Adrenal gland (tissue), 9 donors: ENCODE measurements at regions not wholly inside any gene's neighbourhood (a gene's known extent, or its start where the extent isn't known, plus 50 kb on each side); places are given as distances from the start of the nearest gene placed in this dataset.

Experiments
- DNase-seq, 7 donors: peaks; one replicate each; pipeline ENCODE4 v3.0.0-alpha.2; 2019 to 2020
- H3K27ac ChIP-seq, 5 donors: fragments of 200-600 bp; sonication (generic) in 4 of 5; 1 replicate in 3 of 5; 2 replicates in 2 of 5; pipeline versions ENCODE4 v1.5.1 to v1.8.0; 2016 to 2020; ENCODE audit warnings: mild to moderate bottlenecking in 1 of 5
- H3K27me3 ChIP-seq: fragments of 200-600 bp; 2 replicates; pipeline ENCODE4 v1.8.0; 2021
- H3K36me3 ChIP-seq, 2 donors: fragments of 200-600 bp; replicated peaks in 1 of 2; 1 replicate in 1 of 2; 2 replicates in 1 of 2; pipeline versions ENCODE4 v1.5.1 to v1.8.0; 2018 to 2022
- H3K4me1 ChIP-seq, 2 donors: fragments of 200-600 bp; replicated peaks in 1 of 2; 1 replicate in 1 of 2; 2 replicates in 1 of 2; pipeline versions ENCODE4 v1.5.1 to v1.8.0; 2018 to 2021
- H3K4me3 ChIP-seq, 4 donors: fragments of 200-600 bp; sonication (generic) in 3 of 4; one replicate each; pipeline ENCODE4 v1.5.1; 2016 to 2018
- H3K9me3 ChIP-seq, 3 donors: fragments of 200-600 bp; sonication (generic) in 1 of 3; replicated peaks in 1 of 3; 1 replicate in 2 of 3; 2 replicates in 1 of 3; pipeline versions ENCODE4 v1.5.1 to v1.8.0; 2016 to 2021
- CTCF ChIP-seq, 6 experiments: fragments of 450-650 bp in 4 of 6; fragments of 200-600 bp in 2 of 6; sonication (generic) in 1 of 6; IDR thresholded peaks; 1 replicate in 5 of 6; 2 replicates in 1 of 6; pipeline versions ENCODE4 v1.5.1 to v1.8.0; 2016 to 2021; ENCODE audit warnings: antibody characterized with exemption in 6 of 6, mild to moderate bottlenecking in 2 of 6, moderate library complexity in 1 of 6
- POLR2A ChIP-seq, 2 donors: fragments of 450-650 bp; IDR thresholded peaks; one replicate each; pipeline ENCODE4 v1.6.1; 2017; ENCODE audit warnings: antibody characterized with exemption in 2 of 2, mild to moderate bottlenecking in 2 of 2, moderate library complexity in 1 of 2
- WGBS, 4 donors: extraction: QIAGEN DNeasy Blood & Tissue Kit in 2 of 4; methylation state at CpG; one replicate each; pipeline versions ENCODE4 v1.1.5 to v1.1.7; 2013 to 2017; 5-methylcytosine and 5-hydroxymethylcytosine counted together
- intact Hi-C, 2 donors: fragments of 100-400 bp; cut with DNase I; formaldehyde crosslinking; loops; one replicate each; pipeline versions ENCODE4 v1.14.1 to v1.15.0; 2022 to 2023
- donor health status: healthy with polysubstance abuse.
- donor health status: Bipolar disorder and iron deficiency.
- donor health status: DM: yes; HTN: yes; CAD: no.
- donor health status: DM: no; HTN: no; CAD: no.
- donor health status: DM: no; HTN: no; CAD: no.

- no peaks in the 10 kb centered on the region for H3K4me1 ChIP-seq
- WGBS, 4 donors, result 82 to 90% (median 85%) methylated on average over 8 of the region's 8 CpGs
- intact Hi-C loops, result no loop called here
These were observed 179.6 kb upstream of the GALNT17 start for GRCh38 chr7:70952311-70952710.

GRCh38 chr7:70953331-70953741 is 178.6 kb upstream of the GALNT17 start:
- no peaks in the 10 kb centered on the region for H3K4me1 ChIP-seq
- H3K4me3 ChIP-seq, result no peak overlapping the region
- H3K36me3 ChIP-seq, result no peaks in the 10 kb centered on the region
- H3K27me3 ChIP-seq, result no peaks in the 10 kb centered on the region
- DNase-seq, result no peak
- H3K9me3 ChIP-seq, result no peaks in the 10 kb centered on the region
- no peak overlapping the region for H3K27ac ChIP-seq
- no peak for TF ChIP-seq CTCF (IDR thresholded peaks at IDR 0.05)
- no peak for TF ChIP-seq POLR2A (IDR thresholded peaks at IDR 0.05)
- 56 to 65% (median 61%) methylated on average over 6 of the region's 6 CpGs for WGBS, 4 donors
- intact Hi-C loops, result no loop called here

More at GRCh38 chr7:70952311-70952710, 179.6 kb upstream of the GALNT17 start:
- Histone ChIP-seq H3K36me3 (no peaks in the 10 kb centered on the region), H3K27me3 (no peaks in the 10 kb centered on the region), H3K27ac (no peak overlapping the region), H3K9me3 (no peaks in the 10 kb centered on the region), H3K4me3 (no peak overlapping the region)
- no peak for DNase-seq
- TF ChIP-seq POLR2A (IDR thresholded peaks at IDR 0.05) (no peak), CTCF (IDR thresholded peaks at IDR 0.05) (no peak)

GRCh38 chr7:70953796-70954195 is 178.1 kb upstream of the GALNT17 start:
- H3K4me3 ChIP-seq, result no peak overlapping the region
- H3K36me3 ChIP-seq, result no peaks in the 10 kb centered on the region
- no peaks in the 10 kb centered on the region for H3K9me3 ChIP-seq
- intact Hi-C loops, result no loop called here
- TF ChIP-seq CTCF (IDR thresholded peaks at IDR 0.05), result no peak
- TF ChIP-seq POLR2A (IDR thresholded peaks at IDR 0.05), result no peak
- no peaks in the 10 kb centered on the region for H3K27me3 ChIP-seq
- no peak overlapping the region for H3K27ac ChIP-seq
- DNase-seq, result no peak
- H3K4me1 ChIP-seq, result no peaks in the 10 kb centered on the region
- 41 to 50% (median 43%) methylated on average over 6 of the region's 6 CpGs for WGBS, 4 donors

- DNase-seq, result no peak
- no peaks in the 10 kb centered on the region for H3K36me3 ChIP-seq
- H3K27me3 ChIP-seq, result no peaks in the 10 kb centered on the region
- no peaks in the 10 kb centered on the region for H3K9me3 ChIP-seq
- no peaks in the 10 kb centered on the region for H3K4me1 ChIP-seq
- no peak for TF ChIP-seq CTCF (IDR thresholded peaks at IDR 0.05)
- no peak for TF ChIP-seq POLR2A (IDR thresholded peaks at IDR 0.05)
- H3K4me3 ChIP-seq, result no peak overlapping the region
- intact Hi-C loops, result no loop called here
- no peak overlapping the region for H3K27ac ChIP-seq
These were observed 159.3 kb upstream of the GALNT17 start for GRCh38 chr7:70972693-70973092.
